NCI-H345 treated with DMSO at 0.1 percent for 48 hours (cell line): ENCODE measurements at regions not wholly inside any gene's neighbourhood (a gene's known extent, or its start where the extent isn't known, plus 50 kb on each side); places are given as distances from the start of the nearest gene placed in this dataset.

Source experiments
- DNase-seq: peaks from one replicate; lab custom pipeline; 2025; ENCODE audit not compliant: unreplicated experiment; lab: John Stamatoyannopoulos, UW

- no peak for DNase-seq
Measured at GRCh38 chr2:240208631-240209211, 68.3 kb upstream of the OTOS start.

DNA sequence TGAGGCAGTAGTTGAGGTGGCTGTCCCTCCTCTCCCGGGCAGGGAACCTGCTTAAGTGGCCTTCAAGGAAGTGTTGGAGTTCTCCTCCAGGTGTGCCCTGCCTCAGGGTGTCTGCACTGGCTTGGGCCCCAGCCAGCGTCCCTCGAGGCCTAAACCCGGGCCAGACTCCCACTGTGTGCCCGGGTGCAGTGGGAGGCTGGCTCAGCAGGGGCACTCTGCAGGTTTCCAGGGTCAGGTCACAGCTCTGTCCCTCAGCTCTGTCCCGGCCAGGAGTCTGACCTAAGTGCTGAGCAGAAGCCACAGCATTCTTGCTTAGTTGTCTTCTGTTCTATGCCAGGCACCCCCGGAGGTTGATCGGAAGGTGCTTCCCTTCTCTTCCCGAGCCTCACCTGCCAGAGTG lies 69.0 kb upstream of the OTOS start:
- DNase-seq, result no peak

GRCh38 chr2:240210198-240210965 lies 69.9 kb upstream of the OTOS start:
- DNase-seq, result no peak

DNA sequence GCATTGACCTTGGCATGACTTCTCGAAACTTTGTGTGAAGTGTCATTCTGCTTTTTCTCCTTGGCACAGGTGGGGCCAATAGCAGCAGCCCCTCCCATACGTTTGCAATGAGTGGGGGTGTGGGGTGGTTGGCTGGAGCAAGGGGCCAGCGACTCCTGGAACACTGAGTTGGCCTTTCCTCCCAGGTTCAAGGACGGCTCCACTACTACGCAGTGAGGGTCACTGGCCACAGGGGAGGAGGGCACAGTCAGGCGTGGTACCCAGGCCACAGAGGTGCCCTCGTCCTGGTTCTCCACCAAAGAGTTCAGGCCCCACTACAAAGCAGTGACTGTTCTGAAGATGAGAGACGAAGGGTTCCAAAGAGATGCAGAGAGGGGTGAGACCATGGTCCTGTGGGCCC lies 70.6 kb upstream of the OTOS start:
- DNase-seq, result no peak

- no peak for DNase-seq
Measured at GRCh38 chr2:240211598-240212424, 71.4 kb upstream of the OTOS start.

- DNase-seq, result no peak
Measured at GRCh38 chr2:240212425-240213225, 72.2 kb upstream of the OTOS start.

DNA sequence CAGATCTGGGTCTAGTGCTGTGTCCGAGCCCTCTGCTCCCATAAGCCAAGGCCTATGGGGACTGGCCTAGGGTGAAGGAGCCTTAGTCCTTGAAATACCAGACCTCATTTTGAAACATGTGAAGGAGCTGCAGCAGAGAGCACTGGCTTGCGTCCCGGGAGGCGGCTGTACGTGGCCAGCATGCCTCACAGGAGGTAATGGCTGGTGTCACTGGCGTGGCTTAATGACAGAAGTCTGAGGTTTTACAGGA lies 72.7 kb upstream of the OTOS start:
- DNase-seq, result no peak

DNA sequence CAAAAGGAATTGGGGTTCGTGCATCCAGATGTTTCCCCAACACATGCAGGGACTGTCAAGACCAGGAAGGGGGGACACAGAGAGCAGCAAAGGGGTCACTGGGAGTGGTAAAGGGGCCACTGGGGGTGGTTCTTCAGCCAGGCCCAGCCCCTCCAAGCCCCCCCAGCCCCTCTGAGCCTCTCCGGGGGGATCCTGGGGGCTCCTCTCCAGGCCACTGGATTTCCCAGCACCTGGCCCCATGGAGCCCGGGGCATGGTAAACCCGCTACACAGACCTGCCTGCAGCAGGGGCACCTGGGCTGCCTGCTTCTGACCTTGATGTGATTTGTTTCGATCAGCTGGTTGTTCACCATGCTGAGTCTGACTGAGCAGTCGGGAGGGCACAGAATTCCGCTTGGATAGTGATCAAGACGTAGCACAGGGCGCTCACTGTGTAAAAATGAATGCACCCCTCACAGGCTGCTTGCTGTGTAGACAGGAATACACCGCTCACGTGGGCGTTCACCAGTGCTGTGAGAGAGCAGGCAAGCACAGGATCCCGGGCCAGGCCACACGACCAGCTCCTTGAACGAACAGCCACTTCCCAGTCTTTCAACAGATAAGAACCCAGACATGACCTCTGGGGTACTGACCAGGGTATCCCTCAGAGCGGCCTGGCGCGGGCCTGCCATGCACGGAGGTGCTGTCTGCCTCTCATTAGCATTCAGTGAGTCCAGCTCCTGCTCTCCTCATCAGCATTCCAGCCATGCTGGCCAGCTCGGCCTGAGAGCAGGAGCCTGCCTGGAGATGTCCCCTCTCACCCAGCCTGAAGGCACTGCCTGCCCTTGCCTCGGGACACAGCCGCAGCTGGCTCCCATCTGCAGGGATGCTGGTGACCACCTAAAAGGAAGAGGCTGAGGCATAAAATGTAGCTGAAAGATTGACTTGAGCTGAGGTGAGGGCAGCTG lies 73.3 kb upstream of the OTOS start:
- DNase-seq, result no peak

GRCh38 chr2:240214790-240215675 lies 74.6 kb upstream of the OTOS start:
- DNase-seq, result no peak

GRCh38 chr2:240215676-240216051 lies 75.2 kb upstream of the OTOS start:
- no peak for DNase-seq

- no peak for DNase-seq
Measured at GRCh38 chr2:240216167-240216566, 75.7 kb upstream of the OTOS start.

GRCh38 chr2:240217431-240218301 lies 77.2 kb upstream of the OTOS start:
- no peak for DNase-seq

DNA sequence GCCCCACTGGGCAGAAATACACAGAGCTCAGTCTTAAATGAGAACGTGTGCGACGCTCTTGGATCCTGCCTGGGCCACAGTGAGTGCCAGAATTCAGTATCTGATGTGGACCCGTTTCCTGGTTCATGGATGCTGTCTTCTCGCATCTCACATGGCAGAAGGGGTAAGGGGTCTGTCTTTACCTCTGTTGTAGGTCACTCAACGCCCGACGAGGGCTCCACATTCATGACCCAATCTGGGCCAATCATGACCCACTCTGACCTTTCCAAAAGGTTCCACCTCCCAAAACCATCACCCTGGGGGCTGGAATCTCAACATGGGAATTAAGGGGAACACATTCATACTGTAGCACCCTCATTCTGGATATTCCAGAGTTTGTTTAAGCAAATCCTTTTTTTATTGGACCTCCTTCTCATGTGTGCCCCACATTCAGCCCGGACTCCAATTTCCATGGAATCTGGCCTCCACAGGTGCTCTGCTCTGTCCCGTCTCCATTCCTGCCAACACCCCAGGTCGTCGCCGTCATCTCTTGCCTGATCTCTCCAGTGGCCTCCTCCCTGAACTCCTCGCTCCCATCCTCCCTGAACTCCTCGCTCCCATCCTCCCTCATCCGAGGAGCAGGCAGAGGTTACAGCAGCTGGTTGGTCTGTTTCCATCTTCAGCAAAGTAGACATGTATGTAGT lies 78.9 kb upstream of the OTOS start:
- no peak for DNase-seq

- DNase-seq, result no peak
Measured at GRCh38 chr2:240220371-240220770, 79.9 kb upstream of the OTOS start.

GRCh38 chr2:240223631-240224030 lies 83.2 kb upstream of the OTOS start:
- no peak for DNase-seq

DNA sequence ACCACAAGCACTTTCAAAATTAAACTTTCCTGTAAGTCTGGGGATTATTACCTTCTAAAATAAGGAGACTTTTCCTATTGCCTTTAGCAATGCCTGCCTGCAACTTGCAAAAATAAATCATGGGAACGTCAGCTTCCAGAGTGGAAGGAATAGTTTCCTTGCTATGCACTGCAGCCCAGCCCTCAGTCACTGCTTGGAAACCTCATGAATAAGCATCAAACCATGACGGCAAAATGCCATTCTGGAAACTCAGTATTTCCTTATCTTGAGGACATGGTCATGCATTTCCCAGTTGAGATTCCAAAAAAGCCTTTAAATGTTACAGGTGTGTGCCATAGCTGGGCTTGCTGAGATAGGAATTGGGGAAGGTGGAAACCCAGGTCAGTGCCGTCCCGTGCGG lies 84.2 kb upstream of the OTOS start:
- no peak for DNase-seq

- DNase-seq, result no peak
Measured at GRCh38 chr2:240225131-240225530, 84.7 kb upstream of the OTOS start.
